ENCODE measurements at regions not wholly inside any gene's neighbourhood (a gene's known extent, or its start where the extent isn't known, plus 50 kb on each side); places are given as distances from the start of the nearest gene placed in this dataset.
A peak's percentile ranks its signal among the peaks of the same experiment; 100 is the strongest.

DNA sequence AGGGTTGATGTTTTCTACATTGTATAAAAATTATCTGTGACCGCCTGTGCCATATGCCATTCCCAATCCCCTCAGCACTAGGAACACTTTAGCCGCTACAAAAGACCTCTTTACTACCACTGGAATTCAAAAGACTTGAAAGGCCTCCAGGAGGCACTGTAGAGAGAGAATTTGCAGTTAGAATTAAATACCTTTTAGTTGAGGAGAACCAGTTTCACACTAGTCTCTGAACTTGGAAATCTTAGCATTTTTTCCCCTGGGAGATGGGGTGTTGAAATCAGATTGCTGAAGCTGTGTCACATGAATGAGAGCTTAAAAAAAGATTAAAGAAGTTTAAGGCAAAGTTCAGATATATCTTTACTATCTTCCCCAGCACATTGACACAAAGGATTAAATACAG, 291.0 kb downstream of the ADGRL2 start:
- Histone ChIP-seq H3K9me3 (no peaks in the 10 kb centered on the region), H3K4me3 (no peak overlapping the region), H3K4me1 (no peaks in the 10 kb centered on the region), H3K27me3 (no peaks in the 10 kb centered on the region), H3K36me3 (no peaks in the 10 kb centered on the region), H3K27ac (no peak overlapping the region)
- ATAC-seq (no peak), DNase-seq (no peak)
- intact Hi-C loops (cut with DNase I) = no loop called here
- TF ChIP-seq, protein P1, sequence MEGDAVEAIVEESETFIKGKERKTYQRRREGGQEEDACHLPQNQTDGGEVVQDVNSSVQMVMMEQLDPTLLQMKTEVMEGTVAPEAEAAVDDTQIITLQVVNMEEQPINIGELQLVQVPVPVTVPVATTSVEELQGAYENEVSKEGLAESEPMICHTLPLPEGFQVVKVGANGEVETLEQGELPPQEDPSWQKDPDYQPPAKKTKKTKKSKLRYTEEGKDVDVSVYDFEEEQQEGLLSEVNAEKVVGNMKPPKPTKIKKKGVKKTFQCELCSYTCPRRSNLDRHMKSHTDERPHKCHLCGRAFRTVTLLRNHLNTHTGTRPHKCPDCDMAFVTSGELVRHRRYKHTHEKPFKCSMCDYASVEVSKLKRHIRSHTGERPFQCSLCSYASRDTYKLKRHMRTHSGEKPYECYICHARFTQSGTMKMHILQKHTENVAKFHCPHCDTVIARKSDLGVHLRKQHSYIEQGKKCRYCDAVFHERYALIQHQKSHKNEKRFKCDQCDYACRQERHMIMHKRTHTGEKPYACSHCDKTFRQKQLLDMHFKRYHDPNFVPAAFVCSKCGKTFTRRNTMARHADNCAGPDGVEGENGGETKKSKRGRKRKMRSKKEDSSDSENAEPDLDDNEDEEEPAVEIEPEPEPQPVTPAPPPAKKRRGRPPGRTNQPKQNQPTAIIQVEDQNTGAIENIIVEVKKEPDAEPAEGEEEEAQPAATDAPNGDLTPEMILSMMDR (IDR thresholded peaks at IDR 0.05) = no peak
- WGBS, 2 donors = 97 to 98% methylated on average over 2 of the region's 2 CpGs

DNA sequence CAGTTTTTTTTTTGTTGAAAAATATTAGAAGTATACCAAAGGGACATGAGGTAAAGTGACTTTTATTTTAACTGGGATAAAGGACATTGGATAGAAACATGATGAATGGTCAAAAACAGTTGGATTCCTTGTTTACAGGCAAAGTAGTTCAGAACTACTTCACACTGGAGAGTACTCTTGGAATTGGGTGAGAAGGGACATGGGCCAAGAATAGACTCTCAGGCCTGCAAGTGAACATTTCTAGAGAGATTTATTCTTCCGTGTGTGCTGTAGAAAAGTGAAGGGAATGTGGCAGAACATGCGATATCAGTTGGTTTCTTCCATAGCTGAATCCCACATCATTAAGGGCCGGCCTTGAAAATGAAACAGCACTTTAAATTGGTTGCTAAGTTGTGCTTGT, 290.5 kb downstream of the ADGRL2 start:
- TF ChIP-seq, protein P1 (IDR thresholded peaks at IDR 0.05) = no peak
- H3K27me3 ChIP-seq = no peaks in the 10 kb centered on the region
- H3K27ac ChIP-seq = no peak overlapping the region
- WGBS, 2 donors = 88 to 90% methylated on average over 3 of the region's 3 CpGs
- no peaks in the 10 kb centered on the region for H3K9me3 ChIP-seq
- DNase-seq (no peak), ATAC-seq (no peak)
- H3K4me3 ChIP-seq = no peak overlapping the region
- intact Hi-C loops (cut with DNase I) = no loop called here
- no peaks in the 10 kb centered on the region for H3K36me3 ChIP-seq
- H3K4me1 ChIP-seq = no peaks in the 10 kb centered on the region

DNA sequence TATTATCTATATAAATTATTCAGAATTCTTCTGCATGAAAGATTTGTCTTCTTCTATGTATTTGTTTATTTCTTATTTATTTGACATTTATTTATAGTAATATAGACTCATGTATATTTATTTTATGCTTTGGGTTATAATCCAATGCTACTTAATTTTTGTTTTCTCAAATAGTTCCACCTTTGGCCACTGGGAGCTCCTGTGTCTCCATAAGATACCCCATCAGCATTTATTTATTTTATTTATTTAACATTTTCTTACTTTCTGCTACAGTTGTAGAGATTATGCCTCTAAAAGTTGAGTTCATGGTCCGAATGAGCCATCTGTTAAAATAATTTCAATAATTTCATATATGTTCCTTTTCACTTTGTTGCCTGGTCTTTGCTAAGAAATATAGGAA, 289.4 kb downstream of the ADGRL2 start:
- 95% methylated on average over 1 of the region's 1 CpG for WGBS, 2 donors
- intact Hi-C loops (cut with DNase I) = no loop called here
- no peaks in the 10 kb centered on the region for H3K27me3 ChIP-seq
- TF ChIP-seq, protein P1 (IDR thresholded peaks at IDR 0.05) = peak in 2 of 9 donors; percentile 12 to 23
- H3K36me3 ChIP-seq = no peaks in the 10 kb centered on the region
- no peaks in the 10 kb centered on the region for H3K9me3 ChIP-seq
- no peak for ATAC-seq
- no peaks in the 10 kb centered on the region for H3K4me1 ChIP-seq
- no peak overlapping the region for H3K4me3 ChIP-seq
- H3K27ac ChIP-seq = no peak overlapping the region
- DNase-seq = no peak

DNA sequence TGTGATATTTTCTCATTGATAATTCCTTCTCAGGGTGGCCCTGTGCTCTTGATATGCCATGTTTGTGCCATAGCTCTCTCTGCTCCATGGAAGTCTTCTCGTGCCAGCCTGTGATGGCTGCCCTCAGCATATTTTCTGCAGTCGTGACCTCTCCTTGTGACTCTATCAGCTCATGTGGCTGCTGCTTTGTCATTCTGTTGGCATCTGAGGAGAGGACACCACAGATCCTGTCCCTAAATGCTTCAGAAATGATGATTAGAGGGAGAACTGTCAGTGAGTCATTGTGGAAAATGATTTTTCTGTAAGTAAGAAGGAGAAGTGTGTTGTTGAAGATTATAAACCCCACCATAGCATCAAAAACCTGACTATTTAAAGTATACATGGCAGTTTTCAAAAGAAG, 286.0 kb downstream of the ADGRL2 start:
- peak in 1 of 8 donors; percentile 41 for ATAC-seq
- H3K27ac ChIP-seq = no peak overlapping the region

More for the DNA sequence above, 286.0 kb downstream of the ADGRL2 start:
- Histone ChIP-seq H3K27me3 (no peaks in the 10 kb centered on the region), H3K4me3 (no peak overlapping the region), H3K9me3 (no peaks in the 10 kb centered on the region), H3K4me1 (no peaks in the 10 kb centered on the region), H3K36me3 (no peaks in the 10 kb centered on the region)
- TF ChIP-seq, protein P1 (IDR thresholded peaks at IDR 0.05) = no peak
- intact Hi-C loops (cut with DNase I) = no loop called here
- 34% methylated on average over 2 of the region's 2 CpGs for WGBS, 2 donors
- no peak for DNase-seq
